ENCODE measurements at regions not wholly inside any gene's neighbourhood (a gene's known extent, or its start where the extent isn't known, plus 50 kb on each side); places are given as distances from the start of the nearest gene placed in this dataset.

DNA sequence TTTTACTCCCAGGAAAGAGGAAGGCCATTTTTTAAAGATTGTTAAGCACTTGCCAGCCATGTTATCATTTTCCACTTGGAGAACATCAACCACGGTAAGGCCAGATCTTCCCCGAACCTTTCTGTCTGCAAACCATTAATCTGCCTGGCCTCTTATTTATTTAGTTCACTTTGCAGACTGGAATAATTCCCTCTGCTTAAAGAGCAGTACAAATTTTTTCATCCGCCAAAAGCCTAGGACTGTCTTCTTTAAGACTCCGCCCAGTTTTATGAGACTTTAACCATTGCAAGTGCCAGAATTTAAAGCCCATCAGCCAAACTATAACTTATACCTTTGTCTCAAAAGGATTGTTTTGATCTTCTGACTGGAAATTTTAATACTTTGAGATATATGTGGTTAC lies 426.3 kb downstream of the KCTD12 start:
- no peak for DNase-seq (ENCODE audit: low read depth in 2 of 3, low spot score in 1 of 3)

DNA sequence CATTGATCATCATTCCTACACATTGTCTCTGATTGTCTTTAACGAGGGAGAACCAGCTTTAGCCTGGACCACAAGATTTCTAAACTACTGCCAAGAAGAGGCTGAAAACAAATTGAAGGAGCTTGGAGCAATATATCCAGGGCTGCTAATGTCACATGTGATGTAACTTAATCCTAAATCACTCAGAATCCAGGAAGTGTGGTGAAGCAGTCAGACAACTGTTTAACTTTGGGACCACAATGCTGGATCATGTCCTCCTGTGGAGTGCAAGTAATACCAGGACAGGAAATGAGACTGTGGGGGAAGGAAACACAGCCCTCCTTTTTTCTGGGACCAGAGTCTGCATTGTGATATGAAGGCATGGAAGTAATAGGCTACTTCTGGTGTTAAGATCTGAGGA lies 430.2 kb downstream of the KCTD12 start:
- no peak for DNase-seq (ENCODE audit: low read depth in 2 of 3, low spot score in 1 of 3)

GRCh38 chr13:76454991-76455390 lies 431.2 kb downstream of the KCTD12 start:
- DNase-seq (ENCODE audit: low read depth in 2 of 3, low spot score in 1 of 3), result no peak

DNA sequence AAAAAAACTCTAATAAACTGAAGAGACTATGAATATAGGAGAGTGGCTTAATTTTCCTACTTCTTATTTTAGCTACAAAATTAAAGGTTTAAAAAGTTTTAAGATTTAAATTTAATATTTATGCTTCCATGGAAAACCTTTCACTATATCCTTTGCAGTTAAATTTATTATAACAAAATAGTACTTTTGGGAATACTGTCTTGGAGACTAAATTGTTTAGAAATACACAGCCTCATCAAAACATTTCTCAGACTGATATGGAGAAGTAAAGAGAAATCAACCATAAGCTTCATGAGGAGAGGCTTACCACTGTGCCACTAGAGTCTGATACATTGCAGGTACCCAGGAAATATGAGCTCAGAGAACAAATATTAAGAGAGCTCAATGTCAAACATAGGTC lies 436.5 kb downstream of the KCTD12 start:
- no peak for DNase-seq (ENCODE audit: low read depth in 2 of 3, low spot score in 1 of 3)

DNA sequence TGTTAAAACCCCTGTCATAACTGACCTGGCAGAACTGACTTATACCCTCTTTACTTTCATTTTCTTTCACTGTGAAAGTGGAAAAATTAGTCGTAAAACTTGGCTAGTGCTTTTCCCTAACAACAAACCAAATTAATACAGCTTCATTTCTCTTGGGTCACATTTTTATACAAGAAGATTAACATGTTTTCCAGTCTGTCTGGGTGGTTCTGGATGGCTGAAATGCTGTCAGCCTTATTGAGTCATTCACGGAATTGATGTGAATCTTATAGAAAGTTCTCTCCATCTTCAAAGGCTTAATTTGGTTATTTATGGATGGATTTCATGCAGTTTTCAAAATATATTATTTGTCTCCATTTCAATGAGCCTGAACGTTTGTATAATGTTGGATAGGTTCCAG lies 440.0 kb downstream of the KCTD12 start:
- no peak for DNase-seq (ENCODE audit: low read depth in 2 of 3, low spot score in 1 of 3)

DNA sequence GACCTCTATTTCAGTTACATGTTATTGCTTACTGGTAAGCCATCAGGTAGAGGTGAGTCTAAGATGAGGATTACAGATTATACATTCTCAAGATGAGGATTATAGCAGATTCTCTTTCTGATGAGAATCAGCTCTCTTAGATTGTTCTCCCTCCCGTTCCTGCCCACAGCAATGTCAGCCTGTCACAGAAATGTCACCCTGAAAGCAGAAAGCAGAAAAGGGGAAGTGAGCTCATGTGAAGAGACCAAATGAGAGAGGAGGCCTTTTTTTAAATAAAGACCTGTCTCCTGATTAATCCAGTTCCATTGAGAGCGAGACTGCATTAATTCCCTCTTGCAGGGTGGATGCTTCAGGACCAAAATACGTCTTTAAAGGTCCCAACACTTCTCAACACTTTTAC lies 445.6 kb downstream of the KCTD12 start:
- no peak for DNase-seq (ENCODE audit: low read depth in 2 of 3, low spot score in 1 of 3)

- no peak for DNase-seq (ENCODE audit: low read depth in 2 of 3, low spot score in 1 of 3)
Measured at GRCh38 chr13:76439546-76439945, 446.7 kb downstream of the KCTD12 start.

DNA sequence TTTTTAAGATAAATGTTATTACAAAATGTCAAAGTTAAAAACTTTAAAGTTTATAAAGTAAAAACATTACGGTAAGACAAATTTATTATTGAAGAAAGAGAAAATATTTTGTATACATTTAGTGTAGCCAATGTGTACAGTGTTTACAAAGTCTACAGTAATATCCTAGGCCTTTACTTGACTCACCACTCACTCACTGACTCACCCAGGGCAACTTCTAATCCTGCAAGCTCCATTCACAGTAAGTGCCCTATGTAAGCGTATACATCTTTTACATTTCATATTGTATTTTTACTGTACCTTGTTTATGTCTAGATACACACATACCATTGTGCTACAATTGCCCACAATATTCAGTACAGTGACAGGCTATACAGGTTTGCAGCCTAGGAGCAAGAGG lies 448.2 kb downstream of the KCTD12 start:
- no peak for DNase-seq (ENCODE audit: low read depth in 2 of 3, low spot score in 1 of 3)

GRCh38 chr13:76425935-76426334 lies 460.3 kb downstream of the KCTD12 start:
- DNase-seq (ENCODE audit: low read depth in 2 of 3, low spot score in 1 of 3), result no peak

DNA sequence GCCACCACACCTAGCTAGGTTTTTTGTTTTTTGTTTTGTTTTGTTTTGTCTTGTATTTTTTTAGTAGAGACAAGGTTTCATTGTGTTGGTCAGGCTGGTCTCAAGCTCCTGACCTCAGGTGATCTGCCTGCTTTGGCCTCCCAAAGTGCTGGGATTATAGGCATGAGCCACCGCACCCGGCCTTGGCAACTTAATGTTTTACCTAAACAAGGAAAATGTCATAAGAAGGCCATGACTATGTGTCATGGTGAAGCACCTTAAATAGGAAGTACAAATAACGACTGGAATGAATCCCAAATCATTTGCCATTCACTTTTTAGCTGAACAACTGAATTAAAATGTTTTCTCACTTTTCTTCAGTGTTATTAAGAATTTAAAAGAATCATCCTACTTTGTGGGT lies 465.2 kb downstream of the KCTD12 start:
- no peak for DNase-seq (ENCODE audit: low read depth in 2 of 3, low spot score in 1 of 3)

- DNase-seq (ENCODE audit: low read depth in 2 of 3, low spot score in 1 of 3), result no peak
Measured at GRCh38 chr13:76418404-76418803, 467.8 kb downstream of the KCTD12 start.

GRCh38 chr13:76414320-76414719 lies 471.9 kb downstream of the KCTD12 start:
- no peak for DNase-seq (ENCODE audit: low read depth in 2 of 3, low spot score in 1 of 3)

GRCh38 chr13:76406243-76406642 lies 480.0 kb downstream of the KCTD12 start:
- DNase-seq (ENCODE audit: low read depth in 2 of 3, low spot score in 1 of 3), result no peak

GRCh38 chr13:76398425-76398824 lies 487.8 kb downstream of the KCTD12 start:
- no peak for DNase-seq (ENCODE audit: low read depth in 2 of 3, low spot score in 1 of 3)

- peak in 1 of 3 donors; percentile 0 for DNase-seq (ENCODE audit: low read depth in 2 of 3, low spot score in 1 of 3)
Measured at GRCh38 chr13:76397413-76397812, 488.8 kb downstream of the KCTD12 start.

DNA sequence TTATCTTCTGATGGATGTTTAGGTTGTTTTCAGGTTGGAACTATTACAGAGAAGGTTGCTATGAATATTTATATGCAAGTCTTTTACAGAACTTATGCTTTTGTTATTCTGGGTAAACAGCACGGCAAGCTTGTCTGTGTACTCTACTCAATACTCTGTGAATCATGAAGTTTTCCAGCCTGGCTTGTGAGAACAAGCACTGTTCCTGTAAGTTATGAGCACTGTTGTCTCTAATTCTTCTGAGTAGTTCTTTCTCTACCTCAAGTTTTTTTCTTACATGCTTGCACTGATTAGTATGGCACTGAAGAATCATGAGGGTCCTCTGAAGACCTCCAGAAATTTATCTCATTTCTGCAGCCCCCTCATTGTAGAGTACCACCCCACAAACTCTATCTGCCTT lies 496.9 kb downstream of the KCTD12 start:
- DNase-seq (ENCODE audit: low read depth in 2 of 3, low spot score in 1 of 3), result no peak

- no peak for DNase-seq (ENCODE audit: low read depth in 2 of 3, low spot score in 1 of 3)
Measured at GRCh38 chr13:76387566-76387965, 498.6 kb downstream of the KCTD12 start.

DNA sequence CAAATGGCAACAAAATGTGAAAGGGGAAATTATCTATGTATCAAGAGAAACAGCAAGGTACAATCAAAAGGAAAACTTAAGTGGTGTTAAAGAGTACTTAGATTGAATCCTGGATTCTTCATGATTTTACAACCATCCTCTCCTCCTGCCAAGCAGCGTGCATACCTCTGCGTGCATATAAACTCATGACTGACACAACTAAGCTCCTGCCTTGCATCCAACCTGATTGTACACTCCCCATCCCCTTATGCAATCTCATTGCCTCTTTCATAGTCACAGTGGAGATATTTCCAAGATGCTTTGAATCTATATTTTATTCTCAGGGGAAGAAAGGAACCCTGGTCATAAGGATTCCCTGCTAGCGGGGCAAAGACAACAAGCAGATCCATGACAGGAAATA lies 499.9 kb downstream of the KCTD12 start:
- no peak for DNase-seq (ENCODE audit: low read depth in 2 of 3, low spot score in 1 of 3)

GRCh38 chr13:76385586-76385985 lies 500.6 kb downstream of the KCTD12 start:
- DNase-seq (ENCODE audit: low read depth in 2 of 3, low spot score in 1 of 3), result no peak

DNA sequence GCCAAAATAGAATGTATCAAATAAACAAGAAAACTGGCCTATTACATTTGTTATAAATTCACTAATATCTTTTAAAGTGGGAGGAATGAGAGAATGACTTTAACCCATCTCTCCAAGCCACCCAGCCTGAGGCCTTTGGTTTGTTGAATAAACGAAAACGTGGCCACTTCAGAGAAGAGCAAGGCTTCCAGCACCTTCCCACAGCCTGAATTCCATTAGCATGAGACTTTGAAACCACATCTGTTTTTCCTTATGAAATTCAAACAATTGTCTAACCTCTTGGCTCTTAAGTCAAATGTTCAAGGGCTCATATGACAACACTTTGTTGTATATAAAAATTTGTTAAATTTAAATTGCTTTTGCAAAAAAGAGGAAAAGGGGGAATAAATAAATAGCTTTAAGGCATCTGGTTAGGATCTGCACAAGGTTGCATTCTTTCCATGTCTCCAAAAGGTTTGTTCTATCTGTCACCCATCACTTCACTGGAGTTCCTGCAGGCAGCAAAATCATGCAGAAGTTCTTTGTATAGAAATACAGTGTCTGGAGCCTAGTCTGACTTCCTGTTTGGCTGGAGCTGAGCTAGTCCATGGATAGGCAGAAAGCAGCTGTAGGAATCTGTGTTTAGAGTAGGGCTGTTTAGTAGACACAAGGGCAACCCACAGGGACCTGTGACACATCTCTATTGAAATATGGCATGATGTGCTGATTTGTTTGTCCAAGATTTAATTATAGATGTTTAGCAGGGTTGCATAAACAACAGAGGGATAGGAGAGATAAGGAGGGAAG lies 502.3 kb downstream of the KCTD12 start:
- no peak for DNase-seq (ENCODE audit: low read depth in 2 of 3, low spot score in 1 of 3)

- no peak for DNase-seq (ENCODE audit: low read depth in 2 of 3, low spot score in 1 of 3)
Measured at GRCh38 chr13:76380446-76381065, 505.6 kb downstream of the KCTD12 start.

GRCh38 chr13:76379341-76380105 lies 506.7 kb downstream of the KCTD12 start:
- no peak for DNase-seq (ENCODE audit: low read depth in 2 of 3, low spot score in 1 of 3)
